ENCODE measurements at regions not wholly inside any gene's neighbourhood (a gene's known extent, or its start where the extent isn't known, plus 50 kb on each side); places are given as distances from the start of the nearest gene placed in this dataset.

DNA sequence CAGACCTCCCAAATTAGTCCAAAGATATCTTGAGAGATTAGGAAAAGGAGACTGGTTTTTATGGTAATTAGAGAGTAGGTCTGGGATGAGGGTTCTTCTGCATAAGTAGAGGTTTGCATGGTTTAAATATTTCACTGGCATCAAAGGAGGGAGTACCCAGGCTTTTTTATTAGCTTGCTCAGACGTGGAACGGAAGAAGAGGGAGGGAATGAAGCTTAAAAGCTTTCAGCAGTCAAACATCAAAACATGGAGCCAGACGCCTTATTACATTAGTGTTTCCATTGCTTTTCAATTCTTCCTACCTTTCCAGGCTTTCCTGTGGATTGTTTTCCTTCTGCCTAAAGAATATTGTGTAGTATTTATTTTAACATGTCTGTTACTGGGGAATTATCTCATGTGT lies 342.1 kb upstream of the SOX2 start:
- DNase-seq (ENCODE audit: low read depth) (no peak), FAIRE-seq (no peak)
- H3K36me3 ChIP-seq (ENCODE audit: control insufficient read depth, insufficient read depth, low read length) = no peaks in the 10 kb centered on the region
- TF ChIP-seq, protein P1, sequence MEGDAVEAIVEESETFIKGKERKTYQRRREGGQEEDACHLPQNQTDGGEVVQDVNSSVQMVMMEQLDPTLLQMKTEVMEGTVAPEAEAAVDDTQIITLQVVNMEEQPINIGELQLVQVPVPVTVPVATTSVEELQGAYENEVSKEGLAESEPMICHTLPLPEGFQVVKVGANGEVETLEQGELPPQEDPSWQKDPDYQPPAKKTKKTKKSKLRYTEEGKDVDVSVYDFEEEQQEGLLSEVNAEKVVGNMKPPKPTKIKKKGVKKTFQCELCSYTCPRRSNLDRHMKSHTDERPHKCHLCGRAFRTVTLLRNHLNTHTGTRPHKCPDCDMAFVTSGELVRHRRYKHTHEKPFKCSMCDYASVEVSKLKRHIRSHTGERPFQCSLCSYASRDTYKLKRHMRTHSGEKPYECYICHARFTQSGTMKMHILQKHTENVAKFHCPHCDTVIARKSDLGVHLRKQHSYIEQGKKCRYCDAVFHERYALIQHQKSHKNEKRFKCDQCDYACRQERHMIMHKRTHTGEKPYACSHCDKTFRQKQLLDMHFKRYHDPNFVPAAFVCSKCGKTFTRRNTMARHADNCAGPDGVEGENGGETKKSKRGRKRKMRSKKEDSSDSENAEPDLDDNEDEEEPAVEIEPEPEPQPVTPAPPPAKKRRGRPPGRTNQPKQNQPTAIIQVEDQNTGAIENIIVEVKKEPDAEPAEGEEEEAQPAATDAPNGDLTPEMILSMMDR (IDR thresholded peaks at IDR 0.05; ENCODE audit: insufficient read depth, low read length, severe bottlenecking) = no peak
- no peaks in the 10 kb centered on the region for H3K27me3 ChIP-seq (ENCODE audit: control insufficient read depth, insufficient read depth, low read length)
- H3K4me3 ChIP-seq (ENCODE audit: low read depth, low read length) = no peak overlapping the region

DNA sequence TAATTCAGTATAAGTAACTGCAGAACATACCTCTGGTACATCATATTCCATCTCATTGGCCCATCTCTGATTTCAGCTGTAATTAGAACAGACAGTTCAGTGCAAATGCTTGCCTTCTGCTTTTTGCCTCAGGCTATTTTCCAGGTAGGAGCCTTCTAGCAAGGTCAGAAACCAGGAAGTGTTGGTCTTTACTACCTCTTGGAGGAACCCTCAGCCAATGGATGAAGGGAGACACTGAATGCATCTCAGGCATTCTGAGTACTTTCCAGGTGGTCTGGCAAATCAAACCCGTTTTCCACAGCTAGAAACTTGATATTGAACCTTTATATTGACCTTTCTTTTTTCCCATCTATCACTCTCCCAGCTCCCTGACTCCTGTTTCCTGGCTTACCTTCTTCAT lies 348.5 kb upstream of the SOX2 start:
- TF ChIP-seq, protein P1 (IDR thresholded peaks at IDR 0.05; ENCODE audit: insufficient read depth, low read length, severe bottlenecking) = no peak
- Histone ChIP-seq H3K27me3 (ENCODE audit: control insufficient read depth, insufficient read depth, low read length) (no peaks in the 10 kb centered on the region), H3K4me3 (ENCODE audit: low read depth, low read length) (no peak overlapping the region), H3K36me3 (ENCODE audit: control insufficient read depth, insufficient read depth, low read length) (no peaks in the 10 kb centered on the region)
- no peak for FAIRE-seq
- DNase-seq (ENCODE audit: low read depth) = no peak

DNA sequence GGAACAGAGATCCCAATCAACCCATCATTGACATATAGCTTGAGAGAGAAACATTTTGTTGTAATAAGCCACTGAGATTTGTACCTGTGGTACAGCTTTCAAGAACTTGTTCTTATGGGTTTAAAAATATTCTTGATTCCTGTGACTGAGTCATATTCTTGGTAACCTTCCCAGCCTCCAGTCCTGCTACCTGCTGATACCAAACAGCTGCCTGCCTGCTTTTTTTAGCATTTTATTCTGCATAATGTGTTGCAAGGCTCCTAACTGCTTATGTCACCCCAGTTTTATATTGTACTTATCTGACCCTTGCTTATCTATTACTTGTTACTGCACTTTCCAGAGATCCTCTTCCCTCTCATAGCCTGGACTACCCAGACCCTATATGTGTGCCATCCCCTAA lies 349.3 kb upstream of the SOX2 start:
- TF ChIP-seq, protein P1 (IDR thresholded peaks at IDR 0.05; ENCODE audit: insufficient read depth, low read length, severe bottlenecking) = no peak
- FAIRE-seq (no peak), DNase-seq (ENCODE audit: low read depth) (peak; percentile 43)
- Histone ChIP-seq H3K27me3 (ENCODE audit: control insufficient read depth, insufficient read depth, low read length) (no peaks in the 10 kb centered on the region), H3K4me3 (ENCODE audit: low read depth, low read length) (no peak overlapping the region), H3K36me3 (ENCODE audit: control insufficient read depth, insufficient read depth, low read length) (no peaks in the 10 kb centered on the region)

DNA sequence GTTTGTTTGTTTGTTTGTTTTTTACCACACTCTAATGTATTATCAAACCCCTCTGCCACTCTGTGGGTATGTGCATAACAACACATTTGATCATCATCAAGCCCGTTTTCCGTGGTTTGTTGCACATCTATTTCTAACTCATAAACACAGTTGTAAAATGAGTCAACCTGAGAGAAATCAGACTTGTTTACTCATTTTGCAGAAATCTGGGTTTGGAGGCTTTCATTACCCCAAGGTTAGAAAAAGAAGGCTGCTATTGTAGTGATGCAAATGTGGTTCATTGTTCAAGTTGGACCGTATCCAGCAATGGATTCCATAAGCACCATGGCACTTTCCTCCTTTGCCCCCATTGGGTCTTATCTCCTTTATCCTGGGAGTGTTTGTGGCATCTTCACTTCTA lies 353.2 kb upstream of the SOX2 start:
- DNase-seq (ENCODE audit: low read depth) = no peak

DNA sequence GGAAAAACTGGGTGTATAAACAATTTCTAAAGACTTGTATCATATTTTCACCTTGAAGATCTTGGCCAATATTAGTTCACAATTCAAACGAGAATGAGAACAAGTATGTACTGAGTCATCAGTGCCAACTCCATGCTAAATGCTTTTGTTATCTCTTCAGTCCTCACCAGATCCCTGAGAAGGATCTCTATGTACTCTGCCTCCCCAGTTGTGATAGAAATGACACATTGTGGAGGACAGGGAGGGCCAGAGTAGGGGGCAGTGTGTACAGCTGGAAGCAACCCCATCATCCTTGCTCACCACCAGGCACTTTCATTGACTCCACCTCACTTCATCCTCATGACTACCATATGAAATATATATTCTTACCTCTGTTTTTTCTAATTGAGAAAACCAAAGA lies 353.7 kb upstream of the SOX2 start:
- Histone ChIP-seq H3K4me3 (ENCODE audit: low read depth, low read length) (no peak overlapping the region), H3K27me3 (ENCODE audit: control insufficient read depth, insufficient read depth, low read length) (no peaks in the 10 kb centered on the region)
- peak; percentile 7 for FAIRE-seq

More for the DNA sequence above, 353.2 kb upstream of the SOX2 start:
- Histone ChIP-seq H3K4me3 (ENCODE audit: low read depth, low read length) (no peak overlapping the region), H3K27me3 (ENCODE audit: control insufficient read depth, insufficient read depth, low read length) (no peaks in the 10 kb centered on the region), H3K36me3 (ENCODE audit: control insufficient read depth, insufficient read depth, low read length) (no peaks in the 10 kb centered on the region)
- no peak for FAIRE-seq
- TF ChIP-seq, protein P1 (IDR thresholded peaks at IDR 0.05; ENCODE audit: insufficient read depth, low read length, severe bottlenecking) = no peak

DNA sequence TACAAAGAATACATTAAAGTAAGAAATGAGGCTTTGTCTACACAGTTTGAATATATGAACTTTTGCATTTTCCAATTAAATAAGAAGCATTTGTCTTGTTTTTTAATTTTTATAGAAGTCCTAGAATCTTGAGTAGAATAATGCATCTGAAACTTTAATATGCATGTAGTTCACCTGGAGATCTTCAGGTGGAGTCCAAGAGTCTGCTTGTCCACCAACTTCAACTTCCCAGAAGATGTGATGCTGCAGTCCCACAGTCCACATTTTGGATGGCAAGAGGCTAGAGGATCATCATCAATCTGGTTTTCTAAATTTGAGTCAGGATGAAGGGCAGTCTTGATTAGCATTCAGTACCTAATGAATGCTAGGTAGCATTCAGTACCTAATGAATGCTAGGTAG lies 357.6 kb upstream of the SOX2 start:
- H3K4me3 ChIP-seq (ENCODE audit: low read depth, low read length) = no peak overlapping the region
- FAIRE-seq = no peak
- TF ChIP-seq, protein P1 (IDR thresholded peaks at IDR 0.05; ENCODE audit: insufficient read depth, low read length, severe bottlenecking) = no peak

More for the DNA sequence above, 353.7 kb upstream of the SOX2 start:
- DNase-seq (ENCODE audit: low read depth) = peak; percentile 15
- TF ChIP-seq, protein P1 (IDR thresholded peaks at IDR 0.05; ENCODE audit: insufficient read depth, low read length, severe bottlenecking) = no peak
- no peaks in the 10 kb centered on the region for H3K36me3 ChIP-seq (ENCODE audit: control insufficient read depth, insufficient read depth, low read length)

More for the DNA sequence above, 357.6 kb upstream of the SOX2 start:
- Histone ChIP-seq H3K27me3 (ENCODE audit: control insufficient read depth, insufficient read depth, low read length) (no peaks in the 10 kb centered on the region), H3K36me3 (ENCODE audit: control insufficient read depth, insufficient read depth, low read length) (no peaks in the 10 kb centered on the region)
- no peak for DNase-seq (ENCODE audit: low read depth)

Data from bronchial epithelial cell (primary cell).